ENCODE measurements at regions not wholly inside any gene's neighbourhood (a gene's known extent, or its start where the extent isn't known, plus 50 kb on each side); places are given as distances from the start of the nearest gene placed in this dataset.
A peak's percentile ranks its signal among the peaks of the same experiment; 100 is the strongest.

- DNase-seq: peak; percentile 91
- Histone ChIP-seq H3K4me1 (no peaks in the 10 kb centered on the region), H3K36me3 (ENCODE audit: low read depth, missing control alignments) (no peaks in the 10 kb centered on the region), H3K4me3 (no peak overlapping the region), H3K27me3 (no peaks in the 10 kb centered on the region), H3K9me3 (no peaks in the 10 kb centered on the region), H3K27ac (no peak overlapping the region)
- 36 to 51% methylated on average over 3 of the region's 3 CpGs for WGBS, 2 donors
- intact Hi-C loops (cut with DNase I; ENCODE audit: low total_unique reads): loop anchor here (5.0 kb wide), 1 partner anchor 300 kb away; no protein-coding TSS in a partner anchor
- TF ChIP-seq POLR2A (IDR thresholded peaks at IDR 0.05) (no peak), CTCF (IDR thresholded peaks at IDR 0.05) (peak; percentile 67 to 83 (median 80))
These were observed 69.9 kb upstream of the CNTN1 start for GRCh38 chr12:40622246-40622838.

GRCh38 chr12:40632171-40632570 is 60.1 kb upstream of the CNTN1 start:
- TF ChIP-seq POLR2A (IDR thresholded peaks at IDR 0.05): no peak
- TF ChIP-seq CTCF (IDR thresholded peaks at IDR 0.05): no peak
- Histone ChIP-seq H3K9me3 (no peaks in the 10 kb centered on the region), H3K27ac (no peak overlapping the region), H3K4me1 (no peaks in the 10 kb centered on the region), H3K36me3 (ENCODE audit: low read depth, missing control alignments) (no peaks in the 10 kb centered on the region), H3K27me3 (no peaks in the 10 kb centered on the region), H3K4me3 (no peak overlapping the region)
- intact Hi-C loops (cut with DNase I; ENCODE audit: low total_unique reads): no loop called here
- no peak for DNase-seq

GRCh38 chr12:40632933-40633332 is 59.3 kb upstream of the CNTN1 start:
- H3K36me3 ChIP-seq (ENCODE audit: low read depth, missing control alignments): no peaks in the 10 kb centered on the region
- WGBS, 2 donors: 46 to 59% methylated on average over 3 of the region's 3 CpGs
- H3K4me1 ChIP-seq: no peaks in the 10 kb centered on the region
- no peak overlapping the region for H3K4me3 ChIP-seq
- H3K27me3 ChIP-seq: no peaks in the 10 kb centered on the region
- TF ChIP-seq CTCF (IDR thresholded peaks at IDR 0.05) (no peak), POLR2A (IDR thresholded peaks at IDR 0.05) (no peak)
- intact Hi-C loops (cut with DNase I; ENCODE audit: low total_unique reads): no loop called here
- no peaks in the 10 kb centered on the region for H3K9me3 ChIP-seq
- H3K27ac ChIP-seq: no peak overlapping the region
- DNase-seq: no peak

GRCh38 chr12:40634517-40635131 is 57.6 kb upstream of the CNTN1 start:
- intact Hi-C loops (cut with DNase I; ENCODE audit: low total_unique reads): no loop called here
- Histone ChIP-seq H3K4me3 (no peak overlapping the region), H3K36me3 (ENCODE audit: low read depth, missing control alignments) (no peaks in the 10 kb centered on the region), H3K9me3 (no peaks in the 10 kb centered on the region), H3K27ac (no peak overlapping the region), H3K27me3 (no peaks in the 10 kb centered on the region), H3K4me1 (no peaks in the 10 kb centered on the region)
- WGBS, 2 donors: 53 to 54% methylated on average over 3 of the region's 3 CpGs
- DNase-seq: no peak
- TF ChIP-seq POLR2A (IDR thresholded peaks at IDR 0.05) (no peak), CTCF (IDR thresholded peaks at IDR 0.05) (no peak)
